ENCODE measurements at regions not wholly inside any gene's neighbourhood (a gene's known extent, or its start where the extent isn't known, plus 50 kb on each side); places are given as distances from the start of the nearest gene placed in this dataset.
A peak's percentile ranks its signal among the peaks of the same experiment; 100 is the strongest.

- H3K27ac ChIP-seq: peak overlapping the region in 2 of 4 donors; percentile 4 to 68
- no peak overlapping the region for H3K4me3 ChIP-seq
- no peaks in the 10 kb centered on the region for H3K27me3 ChIP-seq
- H3K36me3 ChIP-seq: no peaks in the 10 kb centered on the region
- 71 to 83% methylated on average over 6 of the region's 6 CpGs for WGBS, 2 donors
- TF ChIP-seq EP300 (IDR thresholded peaks at IDR 0.05): no peak
- no peak for TF ChIP-seq POLR2A (IDR thresholded peaks at IDR 0.05)
- TF ChIP-seq, protein P1, sequence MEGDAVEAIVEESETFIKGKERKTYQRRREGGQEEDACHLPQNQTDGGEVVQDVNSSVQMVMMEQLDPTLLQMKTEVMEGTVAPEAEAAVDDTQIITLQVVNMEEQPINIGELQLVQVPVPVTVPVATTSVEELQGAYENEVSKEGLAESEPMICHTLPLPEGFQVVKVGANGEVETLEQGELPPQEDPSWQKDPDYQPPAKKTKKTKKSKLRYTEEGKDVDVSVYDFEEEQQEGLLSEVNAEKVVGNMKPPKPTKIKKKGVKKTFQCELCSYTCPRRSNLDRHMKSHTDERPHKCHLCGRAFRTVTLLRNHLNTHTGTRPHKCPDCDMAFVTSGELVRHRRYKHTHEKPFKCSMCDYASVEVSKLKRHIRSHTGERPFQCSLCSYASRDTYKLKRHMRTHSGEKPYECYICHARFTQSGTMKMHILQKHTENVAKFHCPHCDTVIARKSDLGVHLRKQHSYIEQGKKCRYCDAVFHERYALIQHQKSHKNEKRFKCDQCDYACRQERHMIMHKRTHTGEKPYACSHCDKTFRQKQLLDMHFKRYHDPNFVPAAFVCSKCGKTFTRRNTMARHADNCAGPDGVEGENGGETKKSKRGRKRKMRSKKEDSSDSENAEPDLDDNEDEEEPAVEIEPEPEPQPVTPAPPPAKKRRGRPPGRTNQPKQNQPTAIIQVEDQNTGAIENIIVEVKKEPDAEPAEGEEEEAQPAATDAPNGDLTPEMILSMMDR (IDR thresholded peaks at IDR 0.05): no peak
- peaks cover 0 to 40% (median 8%) of the 10 kb centered on the region in 4 donors for H3K4me1 ChIP-seq
- DNase-seq (ENCODE audit: low spot score in 2 of 2): no peak
- H3K9me3 ChIP-seq: no peaks in the 10 kb centered on the region
Measured at GRCh38 chr5:115457571-115457970, 87.0 kb downstream of the FEM1C start.

DNA sequence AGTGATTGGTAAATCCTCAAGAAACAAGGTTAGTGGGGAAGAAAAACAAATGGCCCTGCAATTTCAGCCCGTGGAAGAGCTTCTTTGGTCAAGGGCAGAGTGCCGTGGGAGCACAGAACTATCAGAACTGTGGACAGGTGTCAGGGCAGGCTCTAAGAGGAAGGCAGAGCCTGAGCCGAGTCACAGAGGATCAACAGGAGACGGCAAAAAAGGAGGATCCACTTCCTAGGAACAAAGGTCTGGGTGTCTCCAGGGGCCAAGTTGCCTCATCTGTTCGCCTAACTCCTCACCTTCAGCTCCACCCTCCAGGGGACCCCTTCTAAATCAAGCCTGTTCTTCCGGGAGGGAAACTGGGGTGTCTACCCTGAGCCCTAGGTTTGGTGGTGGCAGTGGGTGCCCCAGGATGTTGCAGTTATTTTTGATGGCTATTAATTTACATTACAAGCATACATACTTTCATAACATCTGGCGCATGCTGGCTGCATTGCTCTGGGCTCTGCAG, 88.0 kb downstream of the FEM1C start:
- TF ChIP-seq POLR2A (IDR thresholded peaks at IDR 0.05): no peak
- TF ChIP-seq, protein P1 (IDR thresholded peaks at IDR 0.05): no peak
- TF ChIP-seq EP300 (IDR thresholded peaks at IDR 0.05): no peak
- H3K4me1 ChIP-seq: peaks cover 0 to 42% (median 8%) of the 10 kb centered on the region in 4 donors
- WGBS, 2 donors: 76 to 80% methylated on average over 7 of the region's 7 CpGs
- H3K4me3 ChIP-seq: no peak overlapping the region
- peak overlapping the region in 1 of 4 donors; percentile 36 for H3K27ac ChIP-seq
- H3K27me3 ChIP-seq: no peaks in the 10 kb centered on the region
- no peak for DNase-seq (ENCODE audit: low spot score in 2 of 2)
- no peaks in the 10 kb centered on the region for H3K36me3 ChIP-seq
- H3K9me3 ChIP-seq: no peaks in the 10 kb centered on the region

GRCh38 chr5:115456056-115456455, 88.5 kb downstream of the FEM1C start:
- TF ChIP-seq, protein P1 (IDR thresholded peaks at IDR 0.05): no peak
- no peak for TF ChIP-seq EP300 (IDR thresholded peaks at IDR 0.05)
- no peak for TF ChIP-seq POLR2A (IDR thresholded peaks at IDR 0.05)
- DNase-seq (ENCODE audit: low spot score in 2 of 2): no peak
- no peak overlapping the region for H3K4me3 ChIP-seq
- no peaks in the 10 kb centered on the region for H3K36me3 ChIP-seq
- peaks cover 0 to 48% (median 12%) of the 10 kb centered on the region in 4 donors for H3K4me1 ChIP-seq
- 83 to 85% methylated on average over 4 of the region's 4 CpGs for WGBS, 2 donors
- peak overlapping the region in 2 of 4 donors; percentile 36 to 47 for H3K27ac ChIP-seq
- H3K27me3 ChIP-seq: no peaks in the 10 kb centered on the region
- no peaks in the 10 kb centered on the region for H3K9me3 ChIP-seq

GRCh38 chr5:115455301-115455707, 89.3 kb downstream of the FEM1C start:
- Histone ChIP-seq H3K4me3 (no peak overlapping the region), H3K9me3 (no peaks in the 10 kb centered on the region), H3K36me3 (no peaks in the 10 kb centered on the region), H3K27ac (peak overlapping the region in 3 of 4 donors; percentile 47 to 53 (median 53)), H3K4me1 (peaks cover 0 to 48% (median 15%) of the 10 kb centered on the region in 4 donors), H3K27me3 (no peaks in the 10 kb centered on the region)
- no peak for DNase-seq (ENCODE audit: low spot score in 2 of 2)
- no peak for TF ChIP-seq POLR2A (IDR thresholded peaks at IDR 0.05)
- TF ChIP-seq EP300 (IDR thresholded peaks at IDR 0.05): peak in 1 of 2 donors; percentile 35
- WGBS, 2 donors: 44 to 46% methylated on average over 6 of the region's 6 CpGs

DNA sequence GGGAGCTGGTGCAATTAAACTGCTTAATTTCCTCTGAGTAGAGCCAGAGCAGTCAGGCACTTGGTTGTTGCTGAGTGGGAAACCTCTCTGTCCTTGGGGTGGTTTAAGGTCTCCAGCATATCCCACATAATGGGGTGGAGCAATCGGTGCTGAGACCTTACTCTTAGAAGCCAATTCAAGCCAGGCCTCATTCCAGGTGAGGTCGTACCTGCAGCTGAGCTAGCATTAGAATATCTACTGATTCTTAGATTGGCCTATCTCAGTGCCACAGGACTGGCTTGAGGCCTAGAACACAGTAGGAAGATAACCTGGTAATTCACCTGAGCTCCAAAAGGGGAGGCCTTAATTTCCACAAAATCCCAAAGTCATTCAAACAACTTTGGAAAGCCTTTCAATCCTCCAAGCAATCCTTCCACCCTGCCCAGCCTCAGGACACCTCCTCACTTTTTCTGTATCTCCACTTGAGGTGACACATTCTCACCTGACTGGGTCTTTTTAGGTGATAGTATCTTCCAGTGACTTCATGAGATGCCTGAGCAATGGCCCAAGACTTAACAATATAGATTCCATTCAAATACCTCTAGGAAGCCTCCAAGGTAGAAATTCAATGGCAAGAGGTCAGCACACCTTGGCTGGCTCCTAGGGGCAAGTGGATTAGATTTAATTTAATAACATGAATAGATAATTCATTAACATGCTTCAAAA, 91.0 kb downstream of the FEM1C start:
- no peaks in the 10 kb centered on the region for H3K27me3 ChIP-seq
- no peaks in the 10 kb centered on the region for H3K9me3 ChIP-seq
- no peak overlapping the region for H3K4me3 ChIP-seq
- TF ChIP-seq, protein P1 (IDR thresholded peaks at IDR 0.05): no peak
- TF ChIP-seq POLR2A (IDR thresholded peaks at IDR 0.05) (no peak), EP300 (IDR thresholded peaks at IDR 0.05) (no peak)
- peaks cover 0 to 50% (median 15%) of the 10 kb centered on the region in 4 donors for H3K4me1 ChIP-seq
- no peak for DNase-seq (ENCODE audit: low spot score in 2 of 2)
- no peak overlapping the region for H3K27ac ChIP-seq
- 89 to 100% methylated on average over 2 of the region's 2 CpGs for WGBS, 2 donors
- H3K36me3 ChIP-seq: no peaks in the 10 kb centered on the region
